ENCODE measurements at regions not wholly inside any gene's neighbourhood (a gene's known extent, or its start where the extent isn't known, plus 50 kb on each side); places are given as distances from the start of the nearest gene placed in this dataset.

- no TSS peak for BruUV-seq (replicated peaks)
- Histone ChIP-seq H3K9me3 (no peaks in the 10 kb centered on the region), H3K27me3 (replicated peaks; ENCODE audit: control insufficient read depth, insufficient read depth, low read length) (no peaks in the 10 kb centered on the region), H3K4me3 (ENCODE audit: low read depth, low read length) (no peak overlapping the region), H3K4me1 (no peaks in the 10 kb centered on the region), H3K36me3 (ENCODE audit: control insufficient read depth, insufficient read depth, low read length) (no peaks in the 10 kb centered on the region)
- intact Hi-C loops (cut with micrococcal nuclease; ENCODE audit: unreplicated experiment): loop anchor here (10.0 kb wide), 1 partner anchor 346 kb away; no protein-coding TSS in a partner anchor
- TF ChIP-seq CTCF (IDR thresholded peaks at IDR 0.05; ENCODE audit: insufficient read depth in 1 of 2, low read depth in 1 of 2, low read length in 1 of 2, severe bottlenecking in 1 of 2, unreplicated experiment in 1 of 2): no peak
- no peaks in the 10 kb centered on the region for H3K27me3 Mint-ChIP-seq (ENCODE audit: insufficient read depth, unreplicated experiment)
- no peak overlapping the region for H3K4me3 Mint-ChIP-seq (ENCODE audit: unreplicated experiment)
- no peaks in the 10 kb centered on the region for H3K4me1 Mint-ChIP-seq (ENCODE audit: low read depth, unreplicated experiment)
- POLR2A ChIA-PET: no interaction called here
- CTCF ChIA-PET: no interaction called here
- H3K9me3 Mint-ChIP-seq (ENCODE audit: unreplicated experiment): no peaks in the 10 kb centered on the region
- no peaks in the 10 kb centered on the region for H3K36me3 Mint-ChIP-seq (ENCODE audit: insufficient read depth, unreplicated experiment)
- no peak for DNase-seq
- H3K27ac Mint-ChIP-seq (ENCODE audit: unreplicated experiment): no peak overlapping the region
Observed at GRCh38 chr11:28808771-28809170, 700.6 kb downstream of the METTL15 start.

- no peak for DNase-seq
- Mint-ChIP-seq H3K27ac (ENCODE audit: unreplicated experiment) (no peak overlapping the region), H3K4me1 (ENCODE audit: low read depth, unreplicated experiment) (no peaks in the 10 kb centered on the region), H3K9me3 (ENCODE audit: unreplicated experiment) (no peaks in the 10 kb centered on the region), H3K4me3 (ENCODE audit: unreplicated experiment) (no peak overlapping the region), H3K36me3 (ENCODE audit: insufficient read depth, unreplicated experiment) (no peaks in the 10 kb centered on the region), H3K27me3 (ENCODE audit: insufficient read depth, unreplicated experiment) (no peaks in the 10 kb centered on the region)
- Histone ChIP-seq H3K27me3 (replicated peaks; ENCODE audit: control insufficient read depth, insufficient read depth, low read length) (no peaks in the 10 kb centered on the region), H3K4me1 (no peaks in the 10 kb centered on the region), H3K4me3 (ENCODE audit: low read depth, low read length) (no peak overlapping the region), H3K9me3 (peaks cover 2% of the 10 kb centered on the region; the same call in 1 of the 2 replicates), H3K36me3 (ENCODE audit: control insufficient read depth, insufficient read depth, low read length) (no peaks in the 10 kb centered on the region)
- no peak for TF ChIP-seq CTCF (IDR thresholded peaks at IDR 0.05; ENCODE audit: insufficient read depth in 1 of 2, low read depth in 1 of 2, low read length in 1 of 2, severe bottlenecking in 1 of 2, unreplicated experiment in 1 of 2)
- no TSS peak for BruUV-seq (replicated peaks)
- intact Hi-C loops (cut with micrococcal nuclease; ENCODE audit: unreplicated experiment): no loop called here
- ChIA-PET POLR2A (no interaction called here), CTCF (no interaction called here)
Observed at GRCh38 chr11:28799316-28799715, 691.1 kb downstream of the METTL15 start.

GRCh38 chr11:28798286-28798685, 690.1 kb downstream of the METTL15 start:
- H3K4me1 Mint-ChIP-seq (ENCODE audit: low read depth, unreplicated experiment): no peaks in the 10 kb centered on the region
- TF ChIP-seq CTCF (IDR thresholded peaks at IDR 0.05; ENCODE audit: insufficient read depth in 1 of 2, low read depth in 1 of 2, low read length in 1 of 2, severe bottlenecking in 1 of 2, unreplicated experiment in 1 of 2): no peak
- H3K4me3 ChIP-seq (ENCODE audit: low read depth, low read length): no peak overlapping the region
- ChIA-PET POLR2A (no interaction called here), CTCF (no interaction called here)
- BruUV-seq (replicated peaks): no TSS peak
- no peaks in the 10 kb centered on the region for H3K9me3 Mint-ChIP-seq (ENCODE audit: unreplicated experiment)
- no peaks in the 10 kb centered on the region for H3K36me3 ChIP-seq (ENCODE audit: control insufficient read depth, insufficient read depth, low read length)
- intact Hi-C loops (cut with micrococcal nuclease; ENCODE audit: unreplicated experiment): no loop called here
- H3K4me1 ChIP-seq: no peaks in the 10 kb centered on the region
- no peaks in the 10 kb centered on the region for H3K27me3 Mint-ChIP-seq (ENCODE audit: insufficient read depth, unreplicated experiment)
- H3K9me3 ChIP-seq: peaks cover 5% of the 10 kb centered on the region; the same call in 1 of the 2 replicates
- no peaks in the 10 kb centered on the region for H3K27me3 ChIP-seq (replicated peaks; ENCODE audit: control insufficient read depth, insufficient read depth, low read length)
- no peak overlapping the region for H3K27ac Mint-ChIP-seq (ENCODE audit: unreplicated experiment)
- no peak for DNase-seq
- no peak overlapping the region for H3K4me3 Mint-ChIP-seq (ENCODE audit: unreplicated experiment)
- H3K36me3 Mint-ChIP-seq (ENCODE audit: insufficient read depth, unreplicated experiment): no peaks in the 10 kb centered on the region

Measured in Caco-2 (cell line).